Stimulated activated CD4-positive, alpha-beta T cell treated with anti-CD3 and anti-CD28 coated beads, Interleukin-15, amount 100 ng/mL, for 24 hours (primary cell): ENCODE measurements at regions not wholly inside any gene's neighbourhood (a gene's known extent, or its start where the extent isn't known, plus 50 kb on each side); places are given as distances from the start of the nearest gene placed in this dataset.
"Not testable (repeated sequence)": the region's sequence is repeated elsewhere in the genome, so short reads cannot be mapped to it uniquely, and the experiment has no call there.

Source experiments
- DNase-seq: peaks from one replicate; pipeline ENCODE4 v3.0.0-alpha.2; 2020

DNA sequence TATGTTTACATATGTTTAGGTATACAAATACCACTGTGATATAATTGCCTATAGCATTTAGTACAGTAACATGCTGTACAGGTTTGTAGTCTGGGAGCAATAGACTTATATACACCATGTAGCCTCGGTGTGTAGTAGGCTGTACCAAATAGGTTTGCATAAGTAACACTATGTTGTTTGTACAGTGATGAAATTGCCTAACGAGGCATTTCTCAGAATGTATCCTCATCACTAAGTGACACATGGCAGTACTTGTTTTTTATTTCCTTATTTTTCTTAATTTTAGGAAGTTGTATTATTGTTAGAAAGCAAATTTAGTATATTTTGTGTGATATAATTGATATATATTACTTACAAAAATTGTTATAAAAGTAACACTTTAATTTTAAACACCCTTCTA, 840.9 kb downstream of the LTN1 start:
- no peak for DNase-seq

DNA sequence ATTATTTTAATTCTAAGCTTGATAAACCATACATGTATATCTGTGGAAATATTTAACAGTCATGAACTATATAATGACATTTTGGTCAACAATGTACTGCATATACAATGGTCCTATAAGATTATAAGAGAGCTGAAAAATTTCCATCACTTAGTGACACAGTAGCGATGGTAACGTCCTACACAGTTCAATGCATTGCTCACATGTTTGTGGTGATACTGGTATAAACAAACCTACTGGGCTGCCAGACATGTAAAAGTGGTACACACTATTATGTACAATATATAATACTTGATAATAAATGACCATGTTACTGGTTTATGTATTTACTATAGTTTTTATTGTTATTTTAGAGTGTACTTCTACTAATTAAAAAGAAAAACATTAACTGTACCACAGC, 841.9 kb downstream of the LTN1 start:
- DNase-seq, result no peak

DNA sequence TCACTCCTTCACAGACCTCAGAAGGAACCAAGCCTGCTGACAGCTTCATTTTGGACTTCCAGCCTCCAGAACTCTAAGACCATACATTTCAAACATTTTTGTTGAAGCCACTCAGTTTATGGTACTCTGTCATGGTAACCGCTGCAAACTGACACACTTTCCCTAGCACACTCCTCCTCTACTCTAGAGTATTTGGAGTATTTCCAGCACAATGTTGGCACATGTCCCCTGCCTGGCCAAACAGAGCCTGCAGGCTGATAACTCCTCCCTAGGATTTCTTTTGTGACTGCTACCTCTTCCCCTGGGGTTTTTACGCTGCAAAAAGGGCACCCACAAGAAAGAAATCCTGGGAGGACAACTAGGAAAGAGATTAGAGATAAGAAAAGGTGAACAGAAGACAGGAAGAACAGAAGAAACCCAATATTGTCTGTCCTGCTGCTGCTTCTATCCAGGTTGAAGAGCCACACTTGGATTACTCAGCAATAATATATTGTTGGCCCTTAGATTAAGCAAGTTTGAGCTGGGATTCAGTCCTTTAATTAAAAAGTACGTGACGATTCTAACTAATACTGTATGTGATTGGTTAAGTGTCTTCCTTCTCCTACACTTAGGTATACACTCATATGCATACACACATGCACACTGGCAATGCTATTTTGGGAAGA, 844.1 kb downstream of the LTN1 start:
- no peak for DNase-seq

DNA sequence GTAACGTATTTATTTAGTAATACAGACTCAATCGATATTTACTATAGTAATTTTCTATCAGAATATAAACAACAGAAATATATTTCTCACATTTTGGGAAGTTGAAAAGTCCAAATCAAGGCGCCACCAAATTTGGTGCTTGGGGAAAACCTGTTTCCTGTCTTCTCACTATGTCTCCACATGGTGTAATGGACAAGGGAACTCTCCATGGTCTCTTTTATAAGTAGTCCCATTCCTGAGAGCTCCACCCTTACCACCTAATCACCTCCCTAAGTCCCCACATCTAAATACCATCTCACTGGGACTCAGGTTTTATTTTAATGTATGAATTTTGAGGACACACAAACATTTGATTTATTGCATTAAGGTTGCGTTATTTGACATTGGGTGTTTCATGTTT, 848.0 kb downstream of the LTN1 start:
- DNase-seq, result no peak

DNA sequence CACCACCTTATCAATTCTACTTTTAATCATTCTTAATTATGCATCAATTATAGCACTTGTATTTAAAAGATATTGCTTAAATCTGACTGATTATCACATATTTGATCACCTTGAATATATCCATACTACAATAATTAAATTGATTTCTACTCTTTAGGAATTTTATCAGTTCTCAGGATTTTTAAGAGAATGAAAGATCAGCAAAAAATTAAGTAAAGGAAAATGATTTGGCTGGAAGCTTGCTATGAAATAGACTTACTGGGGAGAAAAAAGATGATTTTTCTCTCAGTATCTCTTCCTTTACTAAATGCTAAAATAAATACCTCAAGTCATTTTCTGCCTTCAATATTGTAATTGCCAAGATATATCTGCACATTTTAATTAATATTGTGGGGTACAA, 848.6 kb downstream of the LTN1 start:
- DNase-seq, result no peak

DNA sequence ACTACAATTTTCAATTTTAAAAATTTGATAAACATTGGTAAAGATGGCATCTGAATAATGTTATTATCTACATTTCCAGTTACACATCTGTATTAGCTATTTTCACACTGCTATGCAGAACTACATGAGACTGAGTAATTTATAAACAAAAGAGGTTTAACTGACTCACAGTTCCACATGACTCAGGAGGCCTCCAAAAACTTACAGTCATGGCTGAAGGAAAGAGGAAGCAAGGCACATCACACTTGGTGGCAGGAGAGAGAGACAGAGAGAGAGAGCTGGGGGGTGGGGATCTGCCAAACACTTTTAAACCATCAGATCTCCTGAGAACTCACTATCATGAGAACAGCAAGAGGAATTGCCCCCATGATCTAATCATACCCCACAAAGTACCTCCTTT, 850.0 kb downstream of the LTN1 start:
- no peak for DNase-seq

DNA sequence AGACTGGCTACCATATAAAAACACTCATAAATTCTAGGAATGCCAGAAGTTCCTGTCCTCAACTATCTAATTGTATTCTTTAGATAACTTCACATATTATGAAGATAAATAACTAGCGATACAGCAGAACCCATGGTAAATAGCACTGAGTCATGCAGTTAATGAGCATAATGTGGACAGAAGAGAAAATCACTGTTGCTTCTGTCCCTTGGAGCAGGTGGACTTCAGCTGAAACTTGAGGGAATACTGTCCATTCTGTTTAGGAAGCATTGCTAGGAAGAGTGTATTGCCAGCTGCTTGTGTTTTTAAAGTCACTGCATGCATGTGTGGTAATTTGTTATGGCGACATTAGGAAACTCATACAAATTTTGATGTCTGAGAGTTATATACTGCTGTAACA, 854.4 kb downstream of the LTN1 start:
- DNase-seq, result no peak

DNA sequence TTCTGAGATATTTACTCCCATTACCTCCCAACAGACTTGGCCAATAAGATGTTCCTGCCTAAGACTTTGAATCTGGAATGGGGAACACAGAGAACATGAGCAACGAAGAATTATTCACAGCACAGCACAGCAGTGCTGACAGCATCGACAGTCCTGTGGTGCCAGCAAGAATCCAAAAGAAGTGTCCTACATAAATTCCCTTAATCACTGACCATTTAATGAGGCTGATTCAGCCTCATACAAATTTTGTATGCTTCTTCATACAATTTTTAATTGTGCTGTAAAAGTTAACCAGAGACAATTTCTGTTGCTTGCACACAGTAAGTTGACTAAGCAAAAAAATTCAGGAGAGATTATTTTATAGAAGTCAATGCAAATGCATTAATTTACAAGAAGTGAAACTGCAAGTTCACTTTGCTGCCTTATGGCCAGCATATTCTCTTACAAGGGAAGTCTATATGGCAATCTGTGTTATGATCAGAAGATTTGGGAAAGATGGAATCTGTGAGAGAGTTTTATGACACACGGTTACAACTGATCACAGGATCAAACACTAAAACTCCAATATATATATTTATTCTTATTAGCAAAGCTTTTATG, 855.9 kb downstream of the LTN1 start:
- no peak for DNase-seq

DNA sequence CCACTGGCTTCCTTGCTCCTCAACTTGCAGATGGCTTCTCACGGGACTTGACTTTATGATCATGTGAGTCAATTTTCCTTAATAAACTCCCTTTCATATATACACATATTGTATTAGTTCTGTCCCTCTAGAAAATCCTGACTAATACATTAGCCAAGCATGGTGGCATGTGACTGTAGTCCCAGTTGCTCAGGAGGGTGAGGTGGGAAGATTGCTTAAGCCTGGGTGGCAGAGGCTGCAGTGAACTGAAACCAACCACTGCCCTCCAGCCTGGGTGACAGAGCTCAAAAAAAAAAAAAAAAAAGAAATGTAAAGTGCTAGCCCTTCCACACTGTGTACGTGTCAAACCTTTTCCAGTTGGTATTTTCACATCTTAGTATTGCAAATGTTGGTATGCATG, 857.0 kb downstream of the LTN1 start:
- no peak for DNase-seq

DNA sequence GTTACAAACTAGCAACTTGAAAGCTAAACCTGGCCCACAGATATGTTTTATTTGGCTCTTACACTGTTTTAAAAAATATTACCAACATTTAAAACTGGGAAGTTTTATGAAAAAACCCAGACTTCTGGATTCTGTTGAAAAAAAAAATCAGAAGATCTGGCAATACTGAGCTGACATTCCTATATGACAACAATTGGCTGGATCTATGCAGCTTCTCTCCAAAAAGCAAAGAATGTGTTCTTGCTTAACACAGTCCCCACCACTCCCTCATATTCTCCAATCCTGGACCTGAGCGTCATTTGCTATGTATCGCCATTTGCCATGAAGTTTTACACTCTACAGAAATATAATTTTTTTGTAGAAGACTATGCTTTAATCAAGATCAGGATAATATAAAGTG, 859.6 kb downstream of the LTN1 start:
- DNase-seq, result no peak

DNA sequence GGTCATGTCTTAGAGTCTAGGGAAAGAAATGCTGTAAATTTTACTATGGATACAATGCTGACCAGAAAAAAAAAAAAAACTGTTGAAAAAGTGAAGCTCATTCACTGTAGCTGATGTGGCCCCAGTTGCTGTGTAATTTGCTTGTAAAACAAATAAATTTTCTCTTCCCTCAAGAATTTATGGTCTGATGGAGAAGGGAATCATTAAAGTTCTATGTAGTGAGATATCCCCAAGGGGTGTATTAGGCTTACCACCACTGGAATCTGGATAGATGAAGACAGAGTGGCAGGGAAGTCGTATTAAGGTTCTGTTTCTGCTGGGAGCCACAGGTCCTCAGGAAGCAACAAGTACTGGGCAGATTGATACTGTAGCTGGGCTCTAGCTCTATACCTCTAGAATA, 860.0 kb downstream of the LTN1 start:
- no peak for DNase-seq

DNA sequence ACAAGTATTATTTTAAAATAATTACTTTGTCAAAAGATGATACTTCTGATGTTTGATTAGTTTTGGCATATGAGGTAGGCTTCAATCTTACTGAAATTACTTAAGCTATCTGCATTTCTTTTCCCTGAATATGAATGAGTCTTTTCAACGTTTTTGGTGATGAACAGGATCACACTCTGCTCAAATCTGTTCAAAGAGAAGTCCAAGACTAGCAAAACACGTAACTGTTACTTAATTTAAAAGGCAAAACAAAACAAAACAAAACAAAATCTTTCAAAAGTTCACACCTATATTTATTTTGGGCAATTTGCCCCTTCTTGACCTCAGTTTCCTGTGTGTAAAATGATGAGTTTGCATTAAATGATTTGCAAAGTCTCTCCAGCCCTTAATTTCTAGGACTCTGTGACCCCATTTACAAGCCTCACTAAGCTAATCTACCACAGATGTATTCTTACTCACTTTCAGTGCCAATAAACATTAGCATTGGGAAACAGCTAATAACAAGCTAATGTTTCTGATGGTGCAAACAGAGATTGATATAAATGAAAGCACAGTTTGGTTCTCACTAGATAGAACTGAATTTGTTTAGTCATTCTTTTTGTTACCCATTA, 865.4 kb downstream of the LTN1 start:
- DNase-seq, result no peak

DNA sequence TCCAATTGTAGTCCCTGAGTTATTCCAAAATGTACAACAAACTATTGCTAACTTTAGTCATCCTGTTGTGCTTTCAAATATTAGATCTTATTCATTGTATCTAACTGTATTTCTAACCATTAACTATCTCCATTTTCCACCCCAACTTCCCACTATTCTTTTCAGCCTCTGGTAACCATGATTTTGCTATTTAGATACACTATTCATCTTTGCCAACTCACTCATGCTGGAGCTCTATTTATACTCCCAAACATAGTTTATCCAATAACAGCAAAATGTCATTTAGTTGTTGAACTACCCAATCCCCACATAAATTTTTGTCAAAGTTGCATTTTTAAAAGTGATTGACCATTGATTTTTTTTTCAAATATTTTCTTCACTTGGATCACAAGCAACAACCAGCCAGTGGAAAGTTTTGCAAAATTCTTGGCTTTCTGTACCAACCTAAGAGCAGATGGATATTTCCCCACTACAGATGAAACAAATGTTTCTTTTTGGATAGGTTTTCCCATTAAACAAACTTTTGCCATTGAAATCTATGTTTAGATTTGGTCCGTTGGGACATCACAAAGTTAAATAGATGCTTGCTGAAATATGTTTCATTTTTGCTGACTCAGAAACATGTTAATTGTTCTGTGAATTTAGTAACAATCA, 866.0 kb downstream of the LTN1 start:
- no peak for DNase-seq

DNA sequence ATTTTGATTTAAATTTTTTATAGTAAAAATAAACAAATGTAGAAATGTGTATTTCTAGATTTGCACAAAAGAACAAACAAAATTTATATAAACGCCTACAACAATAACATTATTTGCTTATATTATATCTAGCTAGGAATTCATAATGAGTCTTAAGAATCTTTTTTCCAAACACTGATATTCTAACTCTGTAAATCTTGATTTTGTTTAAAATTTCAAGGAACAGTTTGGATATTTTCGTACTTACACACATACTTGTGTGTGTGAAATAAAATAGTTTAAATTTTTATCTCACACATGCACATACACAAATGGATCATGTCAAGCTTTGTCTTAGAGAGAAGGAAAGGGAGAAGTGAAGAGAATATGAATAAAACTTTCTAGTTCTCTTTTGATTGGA, 868.1 kb downstream of the LTN1 start:
- no peak for DNase-seq

DNA sequence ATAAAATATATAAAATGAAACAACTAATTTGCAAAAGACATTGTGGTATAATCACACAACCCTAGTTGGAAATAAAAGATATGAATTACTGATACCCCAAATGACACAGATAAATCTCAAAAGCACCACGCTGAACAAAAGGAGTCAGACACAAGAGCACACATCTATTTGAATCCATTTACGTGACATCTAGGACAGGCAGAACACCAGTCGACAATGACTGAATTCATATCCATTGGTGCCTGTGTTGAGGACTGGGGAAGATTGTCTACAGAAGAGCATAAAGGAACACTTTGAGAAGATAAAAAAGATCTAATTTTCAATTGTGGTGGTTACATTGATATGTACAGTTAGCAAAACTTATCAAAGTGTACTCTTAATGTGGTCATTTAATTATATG, 874.1 kb downstream of the LTN1 start:
- no peak for DNase-seq

DNA sequence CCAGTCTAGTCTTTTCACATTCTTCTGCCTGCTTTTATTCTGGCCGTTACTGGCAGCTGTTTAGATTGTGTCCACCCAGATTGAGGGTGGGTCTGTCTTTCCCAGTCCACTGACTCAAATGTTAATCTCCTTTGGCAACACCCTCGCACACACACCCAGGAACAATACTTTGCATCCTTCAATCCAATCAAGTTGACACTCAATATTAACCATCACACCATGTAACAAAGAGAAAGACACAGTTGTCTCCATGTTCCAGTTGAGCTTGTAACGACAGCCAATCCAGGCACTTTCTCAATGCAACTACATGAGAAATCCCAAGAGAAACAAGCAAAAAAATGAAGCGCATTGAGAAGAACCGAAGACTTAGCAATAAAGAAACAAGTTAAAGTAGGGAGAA, 877.7 kb downstream of the LTN1 start:
- DNase-seq, result not testable (repeated sequence)

DNA sequence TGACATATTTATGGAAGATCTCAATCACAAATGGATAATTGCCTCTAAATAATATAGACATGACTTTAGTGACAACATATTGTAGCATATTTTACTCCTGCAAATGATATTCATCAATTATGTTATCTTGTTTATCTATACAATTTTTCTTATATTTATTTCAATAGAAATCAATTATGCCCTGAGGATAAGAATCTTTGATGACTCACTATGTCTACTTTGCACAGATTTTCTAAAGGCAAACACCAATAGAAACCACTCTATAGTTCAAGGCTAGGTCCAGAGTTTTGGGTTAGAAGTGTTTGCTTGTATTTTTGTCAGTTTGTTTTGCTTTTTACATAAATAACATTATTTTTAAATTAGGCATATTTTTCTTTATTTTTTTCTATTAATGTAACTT, 879.0 kb downstream of the LTN1 start:
- no peak for DNase-seq

DNA sequence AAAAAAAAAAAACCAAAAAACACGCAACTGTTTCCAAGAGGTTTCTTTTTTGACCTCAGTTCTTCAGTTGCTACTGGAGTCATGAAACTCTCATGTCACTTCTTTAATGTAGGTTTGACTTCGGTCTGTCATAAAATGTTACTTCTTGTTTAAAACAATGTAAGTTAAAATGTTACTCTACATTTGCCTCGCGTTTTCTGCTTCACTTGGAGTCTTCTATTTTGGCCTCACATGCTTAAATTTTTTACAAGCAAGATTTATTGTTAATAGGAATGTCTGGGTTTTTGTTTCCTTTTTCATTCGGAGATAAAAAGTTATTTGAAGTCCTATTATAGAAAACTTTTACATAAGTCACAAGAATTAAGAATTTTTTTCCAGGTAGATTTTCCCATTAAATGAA, 880.2 kb downstream of the LTN1 start:
- DNase-seq, result no peak

DNA sequence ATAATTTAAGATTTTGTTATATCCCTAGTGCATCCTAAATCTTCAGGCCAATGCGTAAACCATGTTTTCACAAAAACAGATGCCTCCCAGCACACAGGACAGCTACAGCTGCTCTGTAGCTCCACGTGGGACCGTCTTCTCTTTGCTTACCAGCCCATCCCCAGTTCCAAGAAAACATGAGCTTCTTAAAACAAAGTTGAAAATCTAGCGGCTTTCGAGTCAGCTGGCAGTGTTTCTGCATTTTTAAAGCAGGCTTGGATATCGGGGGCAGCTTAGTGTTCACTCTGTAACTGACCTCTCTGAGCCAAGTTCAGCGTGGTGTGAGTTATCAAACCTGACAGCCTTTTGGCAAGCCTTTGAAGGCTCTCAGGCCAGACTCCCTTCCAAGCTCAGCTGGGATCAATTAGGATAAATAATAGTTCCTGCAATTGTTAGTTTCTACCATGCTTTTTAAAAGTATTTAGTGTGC, 881.5 kb downstream of the LTN1 start:
- DNase-seq, result no peak

DNA sequence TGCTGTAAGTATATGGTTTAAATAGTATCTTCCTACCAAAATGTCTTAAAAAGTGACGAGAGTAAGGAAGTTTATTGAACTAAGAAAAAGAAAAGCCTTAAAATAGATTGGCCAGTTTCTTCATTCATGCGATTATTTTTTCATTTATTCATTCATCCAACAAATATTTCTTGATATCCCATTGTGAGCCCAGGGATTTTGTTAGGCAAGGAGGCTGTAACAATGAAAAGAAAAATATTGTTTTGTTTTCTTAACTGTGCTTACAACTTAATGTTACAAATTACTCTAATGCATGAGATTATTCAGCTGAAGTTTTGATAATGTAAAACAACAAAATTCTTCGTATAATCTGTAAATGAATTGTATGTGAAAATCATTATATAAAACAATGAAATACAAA, 882.0 kb downstream of the LTN1 start:
- DNase-seq, result no peak

DNA sequence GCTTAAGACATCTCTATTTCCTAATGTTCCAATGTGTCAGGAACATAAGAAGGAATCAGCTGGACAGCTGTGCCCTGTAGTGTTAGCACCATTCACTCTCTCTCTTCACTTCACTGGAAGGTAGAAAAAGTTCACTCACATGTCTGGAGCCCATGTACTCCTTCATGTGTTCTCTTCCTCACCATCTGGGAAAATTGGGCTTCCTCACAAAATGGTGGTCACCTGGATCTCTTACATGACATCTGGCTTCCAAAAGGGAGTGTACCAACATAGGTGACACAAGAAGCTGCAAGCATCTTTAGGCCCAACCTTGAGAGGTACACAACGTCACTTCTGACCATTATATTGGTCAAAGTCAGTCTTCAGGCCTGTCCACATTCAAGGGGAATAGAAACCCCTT, 882.6 kb downstream of the LTN1 start:
- DNase-seq, result no peak

DNA sequence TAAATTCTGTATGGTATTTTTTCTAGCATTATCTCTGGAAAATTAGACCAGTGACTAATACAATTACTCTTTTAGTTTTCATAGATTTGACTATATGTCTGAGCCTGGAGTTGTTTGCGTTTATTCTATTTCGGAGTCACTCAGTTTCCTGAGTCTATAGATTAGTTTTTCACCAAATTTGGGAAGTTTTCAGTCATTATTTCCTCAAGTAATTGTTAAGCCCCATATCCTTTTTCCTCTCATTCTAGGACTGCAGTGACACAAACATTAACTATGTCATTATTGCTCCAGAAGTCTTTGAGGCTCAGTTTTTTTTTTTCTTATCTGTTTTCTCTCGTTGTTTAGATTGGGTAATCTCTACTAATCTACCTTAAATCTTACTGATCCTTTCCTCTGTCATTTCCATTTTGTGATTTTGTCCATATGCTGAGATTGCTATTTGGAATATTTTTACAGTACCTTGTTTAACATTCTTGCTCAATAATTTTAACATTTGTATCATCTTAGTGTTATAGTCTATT, 886.2 kb downstream of the LTN1 start:
- DNase-seq, result no peak

DNA sequence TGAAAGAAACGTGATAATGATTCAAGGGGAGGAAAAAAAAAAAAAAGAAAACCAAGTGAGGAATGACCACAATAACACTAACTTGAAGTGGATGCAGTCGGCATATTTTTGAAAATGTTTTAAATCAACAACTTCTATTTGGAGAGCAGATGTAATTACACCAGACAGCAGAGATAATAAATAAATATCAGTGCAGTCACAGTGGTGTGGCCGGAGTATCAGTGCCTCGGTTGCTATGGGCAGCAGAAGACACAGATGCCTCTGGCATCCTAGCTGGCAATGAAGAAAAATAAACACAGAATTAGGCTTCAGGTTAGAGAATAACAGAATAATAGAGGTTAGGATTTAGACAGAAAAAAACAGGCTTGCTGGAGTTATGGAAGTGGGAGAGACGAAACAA, 888.3 kb downstream of the LTN1 start:
- DNase-seq, result no peak

DNA sequence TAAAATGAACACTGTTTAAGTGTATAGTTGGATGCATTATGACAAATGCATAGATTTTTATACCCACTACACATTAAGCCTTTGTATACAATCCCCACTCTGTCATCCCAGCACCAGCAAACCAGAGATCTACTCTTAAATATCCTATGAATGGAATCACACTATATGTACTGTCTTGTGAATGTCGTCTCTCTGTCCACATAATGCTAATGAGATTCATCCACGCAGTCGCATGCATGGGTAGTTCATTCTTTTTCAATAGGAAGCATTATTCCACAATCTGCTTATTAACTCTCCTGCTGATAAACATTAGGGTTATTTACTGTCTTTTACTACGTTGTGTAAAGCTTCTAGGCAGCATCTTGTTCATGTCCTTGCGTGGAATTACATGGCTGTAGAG, 892.3 kb downstream of the LTN1 start:
- DNase-seq, result no peak
